Right lobe of liver (tissue), 6 donors: ENCODE measurements at regions not wholly inside any gene's neighbourhood (a gene's known extent, or its start where the extent isn't known, plus 50 kb on each side); places are given as distances from the start of the nearest gene placed in this dataset.

ENCODE experiments used
- ATAC-seq, 4 donors: fragments of 200-7000 bp; cut with Tn5 transposase; one replicate each; pipeline ENCODE4 v1.9.1; 2020; ENCODE audit warnings: mild to moderate bottlenecking in 4 of 4, moderate library complexity in 4 of 4
- DNase-seq, 3 donors: peaks; one replicate each; pipeline ENCODE4 v3.0.0-alpha.2; 2020
- H3K27ac ChIP-seq, 3 donors: fragments of 200-600 bp; one replicate each; pipeline ENCODE4 v1.8.0; 2022
- H3K27me3 ChIP-seq, 2 donors: fragments of 200-600 bp; one replicate each; pipeline ENCODE4 v1.8.0; 2022
- H3K36me3 ChIP-seq, 4 donors: fragments of 200-600 bp; sonication (generic) in 1 of 4; one replicate each; pipeline versions ENCODE4 v1.5.1 to v1.8.0; 2017 to 2022; ENCODE audit warnings: control low read depth in 1 of 4
- H3K4me1 ChIP-seq, 4 donors: fragments of 200-600 bp; sonication (generic) in 1 of 4; one replicate each; pipeline versions ENCODE4 v1.5.1 to v1.8.0; 2017 to 2022; ENCODE audit warnings: control low read depth in 1 of 4
- H3K4me3 ChIP-seq, 3 donors: fragments of 200-600 bp; one replicate each; pipeline ENCODE4 v1.8.0; 2022
- H3K9me3 ChIP-seq, 4 donors: fragments of 200-600 bp; sonication (generic) in 1 of 4; one replicate each; pipeline versions ENCODE4 v1.5.1 to v1.8.0; 2017 to 2022; ENCODE audit warnings: control low read depth in 1 of 4
- POLR2A ChIP-seq: fragments of 450-650 bp; IDR thresholded peaks from one replicate; pipeline ENCODE4 v1.6.1; 2017; ENCODE audit warnings: antibody characterized with exemption, mild to moderate bottlenecking
- whole genome bisulfite sequencing: methylation state at CpG from one replicate; pipeline ENCODE4 v1.1.6; 2018; ENCODE audit warnings: low coverage, low lambda C conversion rate; ENCODE audit not compliant: insufficient coverage; ENCODE audit errors: missing lambda C conversion rate; 5-methylcytosine and 5-hydroxymethylcytosine counted together
- intact Hi-C, 2 donors: fragments of 100-400 bp; cut with DNase I; formaldehyde crosslinking; loops; one replicate each; pipeline versions ENCODE4 v1.11.2 to v1.14.1; 2022
- TF ChIP-seq, protein P1 (sequence below), 4 donors: fragments of 200-600 bp in 3 of 4; fragments of 450-650 bp in 1 of 4; IDR thresholded peaks; one replicate each; pipeline versions ENCODE4 v1.5.1 to v1.8.0; 2016 to 2022; ENCODE audit warnings: antibody characterized with exemption in 4 of 4, mild to moderate bottlenecking in 2 of 4
- donor health status: DM: no; HTN: yes; CAD: no.
- donor health status: DM: no; HTN: no; CAD: no.
- donor health status: DM: no; HTN: no; CAD: no.
- donor health status: DM: no; HTN: yes; CAD: no.
- donor health status: DM: no; HTN: yes; CAD: no.

DNA sequence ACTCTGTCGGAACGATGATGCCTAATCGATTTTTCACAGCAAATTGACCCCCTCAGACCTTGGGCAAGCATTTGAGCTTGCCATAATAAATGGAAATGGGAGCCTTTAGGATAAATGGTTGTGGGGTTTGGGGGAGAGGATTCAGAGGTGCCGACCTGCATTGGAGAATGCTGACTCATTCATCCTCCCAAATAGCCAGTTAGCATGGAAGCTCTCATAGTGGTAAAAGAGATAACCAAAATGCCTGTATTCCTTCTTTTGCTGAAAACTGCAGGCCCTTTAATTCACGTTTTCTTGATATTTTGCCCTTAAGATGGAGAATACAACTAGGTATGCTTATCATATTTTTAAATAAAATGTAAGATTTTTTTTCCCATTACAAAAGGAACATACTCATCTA lies 392.6 kb upstream of the DEPDC1 start:
- DNase-seq: no peak
- no peak for ATAC-seq
- WGBS: 57% methylated on average over 5 of the region's 5 CpGs
- Histone ChIP-seq H3K4me1 (no peaks in the 10 kb centered on the region), H3K27me3 (no peaks in the 10 kb centered on the region), H3K36me3 (no peaks in the 10 kb centered on the region), H3K27ac (no peak overlapping the region), H3K4me3 (no peak overlapping the region), H3K9me3 (no peaks in the 10 kb centered on the region)
- TF ChIP-seq, protein P1, sequence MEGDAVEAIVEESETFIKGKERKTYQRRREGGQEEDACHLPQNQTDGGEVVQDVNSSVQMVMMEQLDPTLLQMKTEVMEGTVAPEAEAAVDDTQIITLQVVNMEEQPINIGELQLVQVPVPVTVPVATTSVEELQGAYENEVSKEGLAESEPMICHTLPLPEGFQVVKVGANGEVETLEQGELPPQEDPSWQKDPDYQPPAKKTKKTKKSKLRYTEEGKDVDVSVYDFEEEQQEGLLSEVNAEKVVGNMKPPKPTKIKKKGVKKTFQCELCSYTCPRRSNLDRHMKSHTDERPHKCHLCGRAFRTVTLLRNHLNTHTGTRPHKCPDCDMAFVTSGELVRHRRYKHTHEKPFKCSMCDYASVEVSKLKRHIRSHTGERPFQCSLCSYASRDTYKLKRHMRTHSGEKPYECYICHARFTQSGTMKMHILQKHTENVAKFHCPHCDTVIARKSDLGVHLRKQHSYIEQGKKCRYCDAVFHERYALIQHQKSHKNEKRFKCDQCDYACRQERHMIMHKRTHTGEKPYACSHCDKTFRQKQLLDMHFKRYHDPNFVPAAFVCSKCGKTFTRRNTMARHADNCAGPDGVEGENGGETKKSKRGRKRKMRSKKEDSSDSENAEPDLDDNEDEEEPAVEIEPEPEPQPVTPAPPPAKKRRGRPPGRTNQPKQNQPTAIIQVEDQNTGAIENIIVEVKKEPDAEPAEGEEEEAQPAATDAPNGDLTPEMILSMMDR (IDR thresholded peaks at IDR 0.05): no peak
- TF ChIP-seq POLR2A: no peak
- intact Hi-C loops: no loop called here

DNA sequence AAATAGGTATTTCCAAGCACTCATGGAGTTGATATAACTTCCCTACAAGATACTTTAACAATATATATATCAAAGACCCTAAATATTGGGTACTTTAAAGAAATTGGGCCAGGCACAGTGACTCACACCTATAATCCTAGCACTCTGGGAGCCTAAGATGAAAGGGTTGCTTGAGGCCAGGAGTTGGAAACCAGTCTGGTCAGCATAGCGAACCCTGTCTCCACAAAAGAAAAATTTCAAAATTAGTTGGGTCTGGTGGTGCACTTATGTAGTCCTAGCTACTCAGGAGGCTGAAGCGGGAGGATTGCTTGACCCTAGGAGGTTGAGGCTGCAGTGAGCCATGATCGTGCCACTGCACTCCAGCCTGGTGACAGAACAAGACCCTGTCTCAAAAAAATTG lies 393.9 kb upstream of the DEPDC1 start:
- 82% methylated on average over 3 of the region's 3 CpGs for WGBS
- Histone ChIP-seq H3K27ac (no peak overlapping the region), H3K9me3 (no peaks in the 10 kb centered on the region), H3K4me1 (no peaks in the 10 kb centered on the region), H3K36me3 (no peaks in the 10 kb centered on the region), H3K27me3 (no peaks in the 10 kb centered on the region), H3K4me3 (no peak overlapping the region)
- intact Hi-C loops: no loop called here
- TF ChIP-seq, protein P1 (IDR thresholded peaks at IDR 0.05): no peak
- no peak for TF ChIP-seq POLR2A
- ATAC-seq (no peak), DNase-seq (no peak)

DNA sequence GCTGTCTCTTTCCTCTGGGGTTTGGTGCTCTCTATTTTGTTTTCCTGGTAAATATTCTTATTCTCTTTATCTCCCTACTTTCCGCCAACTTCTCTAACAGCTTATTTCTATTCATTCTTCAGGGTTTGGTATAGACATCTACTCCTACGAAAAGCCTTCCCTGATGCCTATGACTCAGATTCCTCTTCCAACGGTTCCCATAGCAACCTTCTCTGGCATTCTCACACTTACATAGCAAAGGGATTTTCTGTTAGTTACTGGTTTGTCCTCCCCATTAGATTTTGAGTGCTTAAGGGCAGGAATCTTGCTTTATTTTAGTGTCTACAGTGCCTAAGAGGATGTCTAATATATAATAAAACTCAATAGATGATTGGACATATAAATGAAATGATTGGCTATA lies 407.6 kb upstream of the DEPDC1 start:
- no peaks in the 10 kb centered on the region for H3K36me3 ChIP-seq
- no peaks in the 10 kb centered on the region for H3K27me3 ChIP-seq
- no peak for DNase-seq
- H3K27ac ChIP-seq: no peak overlapping the region
- H3K9me3 ChIP-seq: peaks cover 0 to 4% (median 0%) of the 10 kb centered on the region in 4 donors
- no peaks in the 10 kb centered on the region for H3K4me1 ChIP-seq
- no peak for TF ChIP-seq POLR2A
- TF ChIP-seq, protein P1 (IDR thresholded peaks at IDR 0.05): no peak
- H3K4me3 ChIP-seq: no peak overlapping the region
- intact Hi-C loops: no loop called here
- ATAC-seq: no peak
- 57% methylated on average over 3 of the region's 3 CpGs for WGBS

DNA sequence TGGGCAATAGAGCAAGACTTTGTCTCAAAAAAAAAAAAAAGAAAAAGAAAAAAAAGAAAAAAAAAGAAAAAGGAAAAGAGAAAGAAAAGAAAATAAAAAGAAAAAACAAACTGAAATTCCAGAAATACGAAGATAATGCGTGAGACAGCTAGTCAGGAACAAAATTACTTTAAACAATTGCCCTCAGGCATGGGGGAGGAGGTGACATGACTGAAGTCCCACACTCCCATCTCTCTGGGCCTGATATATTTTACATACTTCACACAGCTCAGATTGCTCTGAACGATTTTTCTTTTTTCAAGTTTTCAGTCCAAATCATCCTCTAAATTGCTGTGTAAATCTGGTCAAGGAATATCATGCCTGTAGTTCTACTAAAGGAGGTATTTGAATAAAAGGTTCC lies 409.5 kb upstream of the DEPDC1 start:
- H3K27ac ChIP-seq: no peak overlapping the region
- intact Hi-C loops: no loop called here
- H3K4me3 ChIP-seq: no peak overlapping the region
- no peaks in the 10 kb centered on the region for H3K4me1 ChIP-seq
- DNase-seq (no peak), ATAC-seq (no peak)
- H3K36me3 ChIP-seq: no peaks in the 10 kb centered on the region
- WGBS: 71% methylated on average over 3 of the region's 3 CpGs
- TF ChIP-seq, protein P1 (IDR thresholded peaks at IDR 0.05): no peak
- no peak for TF ChIP-seq POLR2A
- H3K27me3 ChIP-seq: no peaks in the 10 kb centered on the region
- no peaks in the 10 kb centered on the region for H3K9me3 ChIP-seq

DNA sequence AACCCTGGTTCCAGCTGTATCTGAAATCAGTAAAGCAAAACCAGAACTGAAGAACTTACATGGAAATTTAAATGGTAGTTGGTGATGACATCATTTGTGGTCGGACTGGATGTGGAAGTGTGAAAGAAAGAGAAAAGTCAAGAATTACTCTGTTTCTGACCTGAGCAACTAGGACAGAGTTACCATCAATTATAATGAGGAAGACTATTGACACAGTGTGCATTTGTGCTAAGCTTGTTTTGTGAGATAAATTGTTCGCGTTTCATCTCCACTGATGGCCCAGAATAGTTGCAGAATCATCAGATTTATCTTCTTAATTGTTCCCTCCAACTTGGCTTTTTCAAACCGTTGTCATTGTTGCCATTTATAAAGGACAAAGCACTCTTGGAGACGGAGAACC lies 410.6 kb upstream of the DEPDC1 start:
- no peak for DNase-seq
- no peaks in the 10 kb centered on the region for H3K9me3 ChIP-seq
- H3K27me3 ChIP-seq: no peaks in the 10 kb centered on the region
- H3K27ac ChIP-seq: no peak overlapping the region
- intact Hi-C loops: no loop called here
- ATAC-seq: no peak
- H3K4me3 ChIP-seq: no peak overlapping the region
- H3K36me3 ChIP-seq: no peaks in the 10 kb centered on the region
- no peaks in the 10 kb centered on the region for H3K4me1 ChIP-seq
- no peak for TF ChIP-seq POLR2A
- TF ChIP-seq, protein P1 (IDR thresholded peaks at IDR 0.05): no peak
- WGBS: 65% methylated on average over 5 of the region's 5 CpGs
